H1 (cell line): ENCODE measurements at regions not wholly inside any gene's neighbourhood (a gene's known extent, or its start where the extent isn't known, plus 50 kb on each side); places are given as distances from the start of the nearest gene placed in this dataset.

Source experiments
- CTCF ChIA-PET: fragments of 300-600 bp; sonication (Branson Sonifier 250); formaldehyde crosslinking; loops from one replicate; lab custom pipeline; 2021; ENCODE audit not compliant: partially characterized antibody; lab: Charles Lee
- POLR2A ChIA-PET: fragments of 300-600 bp; sonication (Branson Sonifier 250); formaldehyde crosslinking; loops from one replicate; lab custom pipeline; 2021; ENCODE audit warnings: inconsistent platforms; ENCODE audit not compliant: partially characterized antibody; lab: Charles Lee
- DNase-seq, 2 experiments: peaks; one replicate each; pipeline versions ENCODE4 v3.0.0 to v3.0.0-alpha.2; 2010 to 2022; ENCODE audit warnings: low spot score in 2 of 2, low read depth in 1 of 2, mixed read lengths in 1 of 2
- FAIRE-seq: peaks from 2 replicates; lab custom pipeline; 2011; peaks lifted over from hg19 to GRCh38; lab: Jason Lieb, UNC
- H2AFZ ChIP-seq: 2 replicates; pipeline ENCODE4 v1.8.1; 2012; ENCODE audit warnings: low read length, inconsistent platforms
- H2AK5ac ChIP-seq: 2 replicates; pipeline ENCODE4 v1.6.1; 2013; ENCODE audit warnings: low read depth, low read length
- H2BK120ac ChIP-seq: replicated peaks from 2 replicates; pipeline ENCODE3; 2013; ENCODE audit warnings: low read depth, low read length, inconsistent platforms
- H2BK12ac ChIP-seq: 2 replicates; pipeline ENCODE4 v1.6.1; 2013; ENCODE audit warnings: low read depth, low read length
- H2BK15ac ChIP-seq: 2 replicates; pipeline ENCODE4 v1.6.1; 2013; ENCODE audit warnings: low read length
- H2BK20ac ChIP-seq: 2 replicates; pipeline ENCODE4 v1.6.1; 2013; ENCODE audit warnings: low read length
- H2BK5ac ChIP-seq: 2 replicates; pipeline ENCODE4 v1.6.1; 2013; ENCODE audit warnings: low read depth, low read length
- H3K14ac ChIP-seq: 2 replicates; pipeline ENCODE4 v1.6.1; 2013; ENCODE audit warnings: inconsistent platforms; ENCODE audit not compliant: insufficient read length
- H3K18ac ChIP-seq: 2 replicates; pipeline ENCODE4 v1.6.1; 2013; ENCODE audit warnings: low read length; ENCODE audit errors: extremely low read depth
- H3K23ac ChIP-seq: 2 replicates; pipeline ENCODE4 v1.6.1; 2013; ENCODE audit warnings: inconsistent platforms; ENCODE audit not compliant: insufficient read length
- H3K23me2 ChIP-seq: 2 replicates; pipeline ENCODE4 v1.6.1; 2013; ENCODE audit warnings: low read depth, low read length
- H3K27ac ChIP-seq: 2 replicates; pipeline ENCODE4 v1.6.1; 2011; ENCODE audit warnings: low read depth, low read length, inconsistent platforms
- H3K27me3 ChIP-seq, 4 experiments: replicated peaks in 1 of 4; 1 replicate in 1 of 4; 2 replicates in 3 of 4; pipeline versions ENCODE4 v1.6.1 to v1.8.1; 2011 to 2013; ENCODE audit warnings: low read length in 3 of 4, mild to moderate bottlenecking in 3 of 4, inconsistent platforms in 2 of 4, mixed read lengths in 2 of 4, moderate library complexity in 1 of 4; ENCODE audit not compliant: control insufficient read depth in 3 of 4, insufficient read depth in 3 of 4; ENCODE audit errors: extremely low read depth in 1 of 4
- H3K36me3 ChIP-seq, 4 experiments: 2 replicates each; pipeline versions ENCODE4 v1.6.1 to v1.8.1; 2011 to 2013; ENCODE audit warnings: mild to moderate bottlenecking in 4 of 4, low read length in 3 of 4, moderate library complexity in 2 of 4, control low read depth in 1 of 4, inconsistent platforms in 1 of 4; ENCODE audit not compliant: insufficient read depth in 4 of 4, control insufficient read depth in 2 of 4
- H3K4ac ChIP-seq: replicated peaks from 2 replicates; pipeline ENCODE3; 2013; ENCODE audit warnings: low read length, low read depth, mixed read lengths, inconsistent platforms; ENCODE audit not compliant: insufficient read length
- H3K4me1 ChIP-seq, 4 experiments: replicated peaks in 1 of 4; 1 replicate in 1 of 4; 2 replicates in 3 of 4; pipeline versions ENCODE4 v1.6.1 to v1.8.1; 2011 to 2013; ENCODE audit warnings: low read length in 3 of 4, inconsistent platforms in 2 of 4, mixed read lengths in 1 of 4; ENCODE audit not compliant: insufficient read depth in 4 of 4, control insufficient read depth in 3 of 4
- H3K4me2 ChIP-seq, 2 experiments: 2 replicates each; pipeline versions ENCODE4 v1.6.1 to v1.8.1; 2011 to 2013; ENCODE audit warnings: low read depth in 2 of 2, low read length in 2 of 2, control low read depth in 1 of 2, inconsistent platforms in 1 of 2, mild to moderate bottlenecking in 1 of 2; ENCODE audit not compliant: insufficient read depth in 1 of 2
- H3K4me3 ChIP-seq, 4 experiments: fragments of 200-600, 300-600 bp in 1 of 4; sonication (generic), shearing (Covaris generic), sonication (Bioruptor Twin) in 1 of 4; 2 replicates each; pipeline versions ENCODE4 v1.5.1 to v1.8.1; 2011 to 2016; ENCODE audit warnings: low read length in 4 of 4, low read depth in 3 of 4, control low read depth in 2 of 4, inconsistent platforms in 2 of 4, mild to moderate bottlenecking in 2 of 4, mixed read lengths in 1 of 4, moderate library complexity in 1 of 4; ENCODE audit not compliant: insufficient read depth in 2 of 4; ENCODE audit errors: extremely low read depth in 1 of 4
- H3K56ac ChIP-seq: replicated peaks from 2 replicates; pipeline ENCODE3; 2013; ENCODE audit warnings: low read depth, mild to moderate bottlenecking, mixed read lengths, low read length, inconsistent platforms; ENCODE audit not compliant: insufficient read length
- H3K79me1 ChIP-seq: 2 replicates; pipeline ENCODE4 v1.6.1; 2013; ENCODE audit warnings: low read depth, low read length, control low read depth
- H3K79me2 ChIP-seq, 2 experiments: 2 replicates each; pipeline versions ENCODE4 v1.6.1 to v1.8.1; 2012 to 2013; ENCODE audit warnings: low read length in 2 of 2, mild to moderate bottlenecking in 2 of 2, inconsistent platforms in 1 of 2; ENCODE audit not compliant: insufficient read depth in 2 of 2, control insufficient read depth in 1 of 2
- H3K9ac ChIP-seq, 4 experiments: replicated peaks in 1 of 4; 1 replicate in 1 of 4; 2 replicates in 3 of 4; pipeline versions ENCODE4 v1.6.1 to v1.8.1; 2011 to 2013; ENCODE audit warnings: low read depth in 3 of 4, low read length in 3 of 4, control low read depth in 2 of 4, mild to moderate bottlenecking in 2 of 4, moderate library complexity in 2 of 4, inconsistent platforms in 1 of 4; ENCODE audit errors: extremely low read depth in 1 of 4
- H3K9me3 ChIP-seq, 2 experiments: 2 replicates each; pipeline versions ENCODE4 v1.6.1 to v1.8.1; 2012 to 2013; ENCODE audit warnings: mild to moderate bottlenecking in 2 of 2, moderate library complexity in 2 of 2, control low read depth in 1 of 2, inconsistent platforms in 1 of 2, low read depth in 1 of 2, low read length in 1 of 2, mixed read lengths in 1 of 2; ENCODE audit not compliant: insufficient read depth in 2 of 2
- H4K20me1 ChIP-seq, 2 experiments: replicated peaks in 1 of 2; 2 replicates each; pipeline versions ENCODE3 to v1.8.1; 2011 to 2013; ENCODE audit warnings: inconsistent platforms in 2 of 2, low read length in 2 of 2, mild to moderate bottlenecking in 1 of 2; ENCODE audit not compliant: insufficient read depth in 2 of 2, control insufficient read depth in 1 of 2
- H4K5ac ChIP-seq: 2 replicates; pipeline ENCODE4 v1.6.1; 2013; ENCODE audit warnings: low read length, low read depth, mixed read lengths, inconsistent platforms; ENCODE audit not compliant: insufficient read length
- H4K8ac ChIP-seq: 2 replicates; pipeline ENCODE4 v1.8.0; 2013; ENCODE audit warnings: mild to moderate bottlenecking, moderate library complexity, low read length, inconsistent platforms; ENCODE audit not compliant: insufficient read depth; ENCODE audit errors: extremely low read depth
- H4K91ac ChIP-seq: replicated peaks from 2 replicates; pipeline ENCODE3; 2013; ENCODE audit warnings: low read length, mixed read lengths, inconsistent platforms; ENCODE audit not compliant: insufficient read length
- CHD1 ChIP-seq: IDR thresholded peaks from 2 replicates; pipeline ENCODE4 v1.6.1; 2012; ENCODE audit warnings: low read depth, low read length, improper control_type of control experiment
- SIX5 ChIP-seq: IDR thresholded peaks from 2 replicates; pipeline ENCODE4 v1.6.1; 2011; ENCODE audit warnings: mild to moderate bottlenecking, low read depth, low read length
- SP4 ChIP-seq: IDR thresholded peaks from 2 replicates; pipeline ENCODE4 v1.6.1; 2012; ENCODE audit warnings: low read length, inconsistent platforms
- TAF7 ChIP-seq: optimal IDR thresholded peaks from 2 replicates; pipeline ENCODE3; 2011; ENCODE audit warnings: low read depth, mild to moderate bottlenecking, inconsistent platforms, low read length, moderate library complexity, borderline replicate concordance
- YY1 ChIP-seq: IDR thresholded peaks from 2 replicates; pipeline ENCODE4 v1.6.1; 2011; ENCODE audit warnings: low read depth, mild to moderate bottlenecking, low read length

DNA sequence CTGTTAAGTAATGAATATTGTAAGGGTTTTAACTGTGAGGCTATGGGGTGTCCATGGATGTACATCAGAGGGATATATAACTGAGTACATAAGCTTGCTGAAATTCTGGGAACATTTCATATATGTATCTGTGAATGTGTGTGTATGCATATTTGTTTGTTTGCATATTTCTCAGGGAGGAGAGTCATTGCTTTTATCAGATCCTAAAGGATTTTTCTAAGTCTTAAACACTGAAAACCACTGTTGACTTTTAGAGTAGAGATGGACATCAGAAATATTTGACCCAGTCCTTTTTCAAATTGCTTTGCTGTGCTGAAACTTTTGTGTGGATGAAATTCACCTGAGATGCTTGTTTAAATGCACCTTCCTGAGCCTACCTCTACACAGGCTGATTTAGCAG, 410.6 kb downstream of the METTL15 start:
- Histone ChIP-seq H3K9me3 (peaks cover 0 to 6% of the 10 kb centered on the region in 2 experiments; a peak in 1 of 4 replicates), H4K20me1 (no peaks in the 10 kb centered on the region), H3K9ac (no peak overlapping the region), H3K27ac (no peak overlapping the region), H3K23ac (no peak overlapping the region), H3K4me3 (no peak overlapping the region), H4K8ac (no peak overlapping the region), H2AK5ac (no peak overlapping the region), H3K18ac (no peak overlapping the region), H3K4me1 (no peaks in the 10 kb centered on the region), H3K79me1 (no peaks in the 10 kb centered on the region), H3K14ac (no peak overlapping the region), H2BK12ac (no peak overlapping the region), H3K79me2 (no peaks in the 10 kb centered on the region), H3K36me3 (no peaks in the 10 kb centered on the region), H4K91ac (no peak overlapping the region), H3K27me3 (no peaks in the 10 kb centered on the region), H2BK20ac (no peak overlapping the region), H2BK120ac (no peak overlapping the region), H2BK15ac (no peak overlapping the region), H3K4ac (no peak overlapping the region), H3K4me2 (no peak overlapping the region), H3K56ac (no peak overlapping the region), H2AFZ (no peak overlapping the region), H2BK5ac (no peak overlapping the region), H3K23me2 (no peaks in the 10 kb centered on the region), H4K5ac (no peak overlapping the region)
- TF ChIP-seq CHD1, result no peak
- no peak for TF ChIP-seq SP4
- no peak for TF ChIP-seq YY1
- no peak for TF ChIP-seq TAF7
- TF ChIP-seq SIX5, result no peak
- POLR2A ChIA-PET, result no interaction called here
- no peak for FAIRE-seq
- no peak for DNase-seq
- CTCF ChIA-PET, result interaction anchor here (1.2 to 3.7 kb wide), 2 partner anchors 9 to 11 kb away, joined by 4 to 16 read pairs; no protein-coding TSS in a partner anchor
